Epithelial cell of proximal tubule (primary cell): ENCODE measurements at regions not wholly inside any gene's neighbourhood (a gene's known extent, or its start where the extent isn't known, plus 50 kb on each side); places are given as distances from the start of the nearest gene placed in this dataset.
A peak's percentile ranks its signal among the peaks of the same experiment; 100 is the strongest.
"Not testable (repeated sequence)": the region's sequence is repeated elsewhere in the genome, so short reads cannot be mapped to it uniquely, and the experiment has no call there.

Source experiments
- DNase-seq: peaks from one replicate; pipeline ENCODE4 v3.0.0-alpha.2; 2011; ENCODE audit warnings: low read depth
- H3K4me3 ChIP-seq: 2 replicates; pipeline ENCODE4 v1.5.1; 2011; ENCODE audit warnings: low read depth, mild to moderate bottlenecking, low read length
- CTCF ChIP-seq: conservative IDR thresholded peaks from 2 replicates; pipeline ENCODE4 v1.5.1; 2012; ENCODE audit warnings: low read depth, mild to moderate bottlenecking, low read length

GRCh38 chr9:87026204-87026603 lies 78.9 kb upstream of the GAS1 start:
- no peak for DNase-seq
- no peak overlapping the region for H3K4me3 ChIP-seq
- no peak for TF ChIP-seq CTCF

- not testable (repeated sequence) for DNase-seq, H3K4me3 ChIP-seq
Observed at GRCh38 chr9:87028836-87029235, 81.5 kb upstream of the GAS1 start.

GRCh38 chr9:87029905-87030304 lies 82.6 kb upstream of the GAS1 start:
- H3K4me3 ChIP-seq, result no peak overlapping the region
- DNase-seq, result no peak
- TF ChIP-seq CTCF, result no peak

GRCh38 chr9:87034841-87035240 lies 87.5 kb upstream of the GAS1 start:
- no peak overlapping the region for H3K4me3 ChIP-seq
- no peak for DNase-seq
- no peak for TF ChIP-seq CTCF

GRCh38 chr9:87035879-87036278 lies 88.6 kb upstream of the GAS1 start:
- H3K4me3 ChIP-seq, result no peak overlapping the region
- DNase-seq, result no peak
- no peak for TF ChIP-seq CTCF

- no peak for TF ChIP-seq CTCF
- DNase-seq, result no peak
- H3K4me3 ChIP-seq, result no peak overlapping the region
Observed at GRCh38 chr9:87036506-87036905, 89.2 kb upstream of the GAS1 start.

- TF ChIP-seq CTCF, result no peak
Observed at GRCh38 chr9:87039809-87040392, 92.6 kb upstream of the GAS1 start.

More at GRCh38 chr9:87039809-87040392, 92.6 kb upstream of the GAS1 start:
- peak; percentile 52 for DNase-seq
- no peak overlapping the region for H3K4me3 ChIP-seq
